ENCODE measurements at regions not wholly inside any gene's neighbourhood (a gene's known extent, or its start where the extent isn't known, plus 50 kb on each side); places are given as distances from the start of the nearest gene placed in this dataset.
"Not testable (repeated sequence)": the region's sequence is repeated elsewhere in the genome, so short reads cannot be mapped to it uniquely, and the experiment has no call there.

GRCh38 chr18:3348176-3348575 is 86.2 kb downstream of the MYL12B start:
- no peak overlapping the region for H3K4me3 ChIP-seq
- WGBS: 100% methylated on average over 1 of the region's 1 CpG
- H3K27ac ChIP-seq (replicated peaks in 1 of 4): no peak overlapping the region
- DNase-seq (ENCODE audit: extremely low spot score): no peak
- no peak for TF ChIP-seq POLR2AphosphoS5 (IDR thresholded peaks at IDR 0.05)
- no peaks in the 10 kb centered on the region for H3K27me3 ChIP-seq
- no peaks in the 10 kb centered on the region for H3K36me3 ChIP-seq
- intact Hi-C loops (cut with DNase I): loop anchor here (10.0 kb wide), 1 partner anchor 97 kb away; no protein-coding TSS in a partner anchor
- peaks cover 0 to 24% (median 18%) of the 10 kb centered on the region in 4 donors for H3K4me1 ChIP-seq
- no peaks in the 10 kb centered on the region for H3K9me3 ChIP-seq

- WGBS: 94% methylated on average over 25 of the region's 25 CpGs
- not testable (repeated sequence) for H3K36me3 ChIP-seq; H3K27ac ChIP-seq (replicated peaks in 1 of 4); H3K9me3 ChIP-seq; H3K4me3 ChIP-seq; DNase-seq (ENCODE audit: extremely low spot score); H3K27me3 ChIP-seq
- H3K4me1 ChIP-seq: peaks cover 0 to 24% (median 18%) of the 10 kb centered on the region in 4 donors
- intact Hi-C loops (cut with DNase I): loop anchor here (10.0 kb wide), 1 partner anchor 96 kb away; no protein-coding TSS in a partner anchor
These were observed 87.3 kb downstream of the MYL12B start for GRCh38 chr18:3349046-3349841.

- DNase-seq (ENCODE audit: extremely low spot score): no peak
- 82% methylated on average over 14 of the region's 14 CpGs for WGBS
- TF ChIP-seq POLR2A (IDR thresholded peaks at IDR 0.05; ENCODE audit: low read depth) (no peak), POLR2AphosphoS5 (IDR thresholded peaks at IDR 0.05) (no peak), EP300 (IDR thresholded peaks at IDR 0.05) (no peak), CTCF (IDR thresholded peaks at IDR 0.05) (no peak)
- Histone ChIP-seq H3K4me3 (no peak overlapping the region), H3K27me3 (no peaks in the 10 kb centered on the region), H3K9me3 (no peaks in the 10 kb centered on the region), H3K27ac (replicated peaks in 1 of 4) (no peak overlapping the region), H3K4me1 (peaks cover 0 to 19% (median 16%) of the 10 kb centered on the region in 4 donors), H3K36me3 (no peaks in the 10 kb centered on the region)
- intact Hi-C loops (cut with DNase I): no loop called here
These were observed 88.1 kb downstream of the MYL12B start for GRCh38 chr18:3350021-3350420.

GRCh38 chr18:3350566-3351527 is 88.9 kb downstream of the MYL12B start:
- DNase-seq (ENCODE audit: extremely low spot score): no peak
- no peaks in the 10 kb centered on the region for H3K36me3 ChIP-seq
- peaks cover 0 to 10% (median 8%) of the 10 kb centered on the region in 4 donors for H3K4me1 ChIP-seq
- intact Hi-C loops (cut with DNase I): no loop called here
- H3K4me3 ChIP-seq: no peak overlapping the region
- H3K27me3 ChIP-seq: no peaks in the 10 kb centered on the region
- H3K27ac ChIP-seq (replicated peaks in 1 of 4): no peak overlapping the region
- no peak for TF ChIP-seq CTCF (IDR thresholded peaks at IDR 0.05)
- TF ChIP-seq EP300 (IDR thresholded peaks at IDR 0.05): no peak
- no peaks in the 10 kb centered on the region for H3K9me3 ChIP-seq
- 75% methylated on average over 11 of the region's 11 CpGs for WGBS

- Histone ChIP-seq H3K27me3 (no peaks in the 10 kb centered on the region), H3K36me3 (no peaks in the 10 kb centered on the region), H3K4me3 (no peak overlapping the region), H3K9me3 (no peaks in the 10 kb centered on the region), H3K27ac (replicated peaks in 1 of 4) (no peak overlapping the region), H3K4me1 (no peaks in the 10 kb centered on the region)
- DNase-seq (ENCODE audit: extremely low spot score): no peak
- TF ChIP-seq CTCF (IDR thresholded peaks at IDR 0.05): no peak
- TF ChIP-seq POLR2AphosphoS5 (IDR thresholded peaks at IDR 0.05): no peak
- TF ChIP-seq POLR2A (IDR thresholded peaks at IDR 0.05; ENCODE audit: low read depth): no peak
- no peak for TF ChIP-seq EP300 (IDR thresholded peaks at IDR 0.05)
- 85% methylated on average over 4 of the region's 4 CpGs for WGBS
- intact Hi-C loops (cut with DNase I): no loop called here
These were observed 92.6 kb downstream of the MYL12B start for GRCh38 chr18:3354506-3354905.

Measured in esophagus muscularis mucosa (tissue), 4 donors.